Urinary bladder (tissue), 3 donors: ENCODE measurements at regions not wholly inside any gene's neighbourhood (a gene's known extent, or its start where the extent isn't known, plus 50 kb on each side); places are given as distances from the start of the nearest gene placed in this dataset.

Source experiments
- DNase-seq: peaks from one replicate; pipeline ENCODE4 v3.0.0-alpha.2; 2015; ENCODE audit errors: extremely low spot score
- H3K27ac ChIP-seq: one replicate; pipeline ENCODE4 v1.5.1; 2013; ENCODE audit warnings: low read depth, mild to moderate bottlenecking, moderate library complexity
- H3K36me3 ChIP-seq: one replicate; pipeline ENCODE4 v1.6.1; 2013; ENCODE audit warnings: mild to moderate bottlenecking, moderate library complexity; ENCODE audit not compliant: insufficient read depth
- H3K4me1 ChIP-seq: one replicate; pipeline ENCODE4 v1.6.1; 2013; ENCODE audit warnings: mild to moderate bottlenecking, moderate library complexity; ENCODE audit not compliant: insufficient read depth
- H3K4me3 ChIP-seq: one replicate; pipeline ENCODE4 v1.5.1; 2013; ENCODE audit warnings: low read depth, low read length
- WGBS: extraction: QIAGEN DNeasy Blood & Tissue Kit; methylation state at CpG from one replicate; pipeline ENCODE4 v1.1.7; 2013; 5-methylcytosine and 5-hydroxymethylcytosine counted together
- donor health status: healthy with polysubstance abuse.
- donor health status: healthy.

DNA sequence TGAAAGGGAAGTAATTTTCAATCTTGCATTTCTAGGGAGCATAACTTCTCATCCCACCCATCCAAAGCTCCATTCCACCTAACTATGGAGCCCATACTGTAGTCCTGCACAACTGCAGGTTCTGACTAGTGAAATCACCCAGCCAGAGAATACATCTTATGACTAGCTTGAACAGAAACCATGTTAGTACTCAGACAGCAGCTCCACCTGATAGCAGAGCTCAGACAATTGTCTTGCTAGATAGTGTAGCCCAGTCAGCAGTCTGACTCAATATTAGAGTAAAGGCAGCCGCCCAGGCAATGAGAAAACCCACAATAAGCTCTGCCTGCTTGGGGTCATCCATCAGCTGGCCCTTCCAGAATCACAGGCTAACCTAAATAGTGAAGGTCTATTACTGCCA is 544.7 kb upstream of the GBE1 start:
- Histone ChIP-seq H3K27ac (no peak overlapping the region), H3K4me3 (no peak overlapping the region), H3K4me1 (no peaks in the 10 kb centered on the region), H3K36me3 (no peaks in the 10 kb centered on the region)
- DNase-seq, result no peak
- WGBS, result 82% methylated on average over 1 of the region's 1 CpG

DNA sequence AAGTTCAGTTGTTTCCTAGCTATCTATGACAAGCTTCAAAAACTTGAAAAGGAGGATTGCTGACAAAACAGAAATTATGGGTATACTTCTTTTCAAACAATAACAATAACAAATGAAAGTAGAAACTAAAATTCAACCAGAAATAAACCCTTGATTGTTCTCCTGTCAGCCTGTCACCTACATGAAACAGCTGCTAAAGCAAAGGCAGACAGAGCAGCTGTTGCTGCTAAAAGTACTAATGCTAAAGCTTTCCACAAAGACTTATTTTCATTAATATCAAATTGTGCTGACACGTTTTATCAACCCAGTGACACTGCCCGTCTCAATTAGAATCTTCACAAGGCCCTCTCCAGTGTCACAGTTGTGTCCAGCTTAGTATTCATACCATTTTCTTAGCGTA is 533.2 kb upstream of the GBE1 start:
- 56% methylated on average over 3 of the region's 3 CpGs for WGBS
- DNase-seq, result no peak
- Histone ChIP-seq H3K4me1 (no peaks in the 10 kb centered on the region), H3K4me3 (no peak overlapping the region), H3K36me3 (no peaks in the 10 kb centered on the region), H3K27ac (no peak overlapping the region)

- no peaks in the 10 kb centered on the region for H3K36me3 ChIP-seq
- no peaks in the 10 kb centered on the region for H3K4me1 ChIP-seq
- DNase-seq, result no peak
- no peak overlapping the region for H3K27ac ChIP-seq
- H3K4me3 ChIP-seq, result no peak overlapping the region
Measured at GRCh38 chr3:82293867-82294266, 532.4 kb upstream of the GBE1 start.

DNA sequence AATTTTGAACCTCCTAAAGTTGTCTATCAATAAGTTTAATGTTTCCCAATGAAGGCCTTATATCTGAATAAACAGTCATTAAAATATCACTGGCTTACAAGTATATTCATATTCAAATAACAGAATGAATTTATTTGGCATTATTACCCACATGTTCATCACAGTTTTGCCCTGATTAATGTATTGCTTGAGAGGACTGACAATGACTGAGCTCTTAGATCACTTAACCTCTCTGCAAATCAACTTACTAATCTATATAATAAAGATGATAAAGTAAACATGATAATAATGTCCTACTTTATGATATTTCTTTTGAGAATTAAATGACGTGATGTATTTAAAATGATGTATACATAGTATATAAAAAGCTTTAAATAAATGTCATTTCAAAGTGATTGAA is 532.0 kb upstream of the GBE1 start:
- WGBS, result 47% methylated on average over 1 of the region's 1 CpG
- no peaks in the 10 kb centered on the region for H3K36me3 ChIP-seq
- no peak overlapping the region for H3K27ac ChIP-seq
- no peaks in the 10 kb centered on the region for H3K4me1 ChIP-seq
- no peak overlapping the region for H3K4me3 ChIP-seq
- DNase-seq, result no peak

- WGBS, result 95% methylated on average over 3 of the region's 3 CpGs
- Histone ChIP-seq H3K4me1 (no peaks in the 10 kb centered on the region), H3K27ac (no peak overlapping the region), H3K36me3 (no peaks in the 10 kb centered on the region), H3K4me3 (no peak overlapping the region)
- no peak for DNase-seq
Measured at GRCh38 chr3:82287562-82287961, 526.1 kb upstream of the GBE1 start.

- WGBS, result 59% methylated on average over 3 of the region's 3 CpGs
- Histone ChIP-seq H3K36me3 (no peaks in the 10 kb centered on the region), H3K4me1 (no peaks in the 10 kb centered on the region), H3K27ac (no peak overlapping the region), H3K4me3 (no peak overlapping the region)
- no peak for DNase-seq
Measured at GRCh38 chr3:82281205-82281604, 519.8 kb upstream of the GBE1 start.

DNA sequence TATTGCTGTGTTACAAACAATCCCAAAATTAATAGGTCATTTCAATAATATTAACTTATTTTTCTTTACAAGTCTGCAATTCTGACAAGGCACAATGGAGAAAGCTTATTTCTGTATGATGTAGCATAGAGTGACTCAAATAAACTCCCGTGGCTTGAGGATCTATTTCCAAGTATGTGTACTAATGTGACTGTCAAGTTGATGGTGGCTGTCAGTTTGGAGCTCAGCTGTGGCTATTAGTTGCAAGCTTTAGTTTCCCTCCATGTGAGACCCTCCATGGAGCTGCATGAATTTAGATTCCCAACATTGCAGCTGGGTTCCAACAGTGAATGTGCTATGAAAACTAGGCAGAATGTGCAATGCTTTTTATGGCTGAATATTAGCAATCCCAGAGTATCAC is 515.5 kb upstream of the GBE1 start:
- 71% methylated on average over 1 of the region's 1 CpG for WGBS
- Histone ChIP-seq H3K36me3 (no peaks in the 10 kb centered on the region), H3K27ac (no peak overlapping the region)

DNA sequence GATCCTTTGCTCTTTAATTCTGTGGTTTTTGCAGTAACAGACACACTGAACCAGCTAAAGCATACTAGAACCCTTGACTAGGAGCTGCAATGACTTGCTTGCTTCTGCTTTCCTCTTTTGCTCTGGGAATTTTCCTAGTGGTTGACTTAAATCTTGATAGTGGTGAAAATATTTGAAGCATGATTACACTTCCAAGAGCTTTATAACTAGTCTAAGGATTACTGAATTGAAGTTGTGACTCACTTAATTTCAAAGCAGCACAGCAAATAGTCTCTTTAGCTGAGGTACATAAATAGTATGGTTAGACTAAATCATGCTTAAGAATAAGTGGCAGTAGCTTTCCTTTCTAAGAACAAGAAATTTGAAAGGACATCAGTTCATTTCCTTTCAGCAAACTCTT is 513.5 kb upstream of the GBE1 start:
- Histone ChIP-seq H3K4me1 (no peaks in the 10 kb centered on the region), H3K4me3 (no peak overlapping the region), H3K36me3 (no peaks in the 10 kb centered on the region), H3K27ac (no peak overlapping the region)
- DNase-seq, result no peak

More for the DNA sequence above, 515.5 kb upstream of the GBE1 start:
- no peak overlapping the region for H3K4me3 ChIP-seq
- DNase-seq, result no peak
- no peaks in the 10 kb centered on the region for H3K4me1 ChIP-seq

- H3K4me3 ChIP-seq, result no peak overlapping the region
- no peaks in the 10 kb centered on the region for H3K4me1 ChIP-seq
- no peaks in the 10 kb centered on the region for H3K36me3 ChIP-seq
- DNase-seq, result no peak
- no peak overlapping the region for H3K27ac ChIP-seq
Measured at GRCh38 chr3:82265747-82266146, 504.3 kb upstream of the GBE1 start.

- no peaks in the 10 kb centered on the region for H3K36me3 ChIP-seq
- no peak overlapping the region for H3K27ac ChIP-seq
- no peak for DNase-seq
- no peaks in the 10 kb centered on the region for H3K4me1 ChIP-seq
- WGBS, result 56% methylated on average over 1 of the region's 1 CpG
- no peak overlapping the region for H3K4me3 ChIP-seq
Measured at GRCh38 chr3:82262193-82262592, 500.7 kb upstream of the GBE1 start.

DNA sequence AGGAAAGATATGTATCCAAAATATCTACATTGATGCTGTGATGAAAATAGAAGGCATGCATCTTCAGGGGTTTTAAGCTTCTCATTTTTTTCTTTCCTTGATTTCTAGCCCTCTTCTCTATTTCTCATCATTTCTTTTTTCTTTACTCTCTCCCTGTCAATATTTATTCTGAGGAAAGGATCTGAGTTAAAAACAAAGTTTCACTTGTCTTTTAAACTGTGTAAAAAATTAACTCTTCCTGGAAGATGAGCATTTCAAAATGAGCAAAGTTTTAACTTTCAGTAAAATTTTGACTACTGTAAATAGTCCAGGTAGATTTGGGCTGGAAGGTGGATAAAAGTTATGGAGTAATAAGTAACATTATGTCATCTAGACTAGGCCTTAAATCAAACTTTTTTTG is 500.2 kb upstream of the GBE1 start:
- Histone ChIP-seq H3K4me1 (no peaks in the 10 kb centered on the region), H3K36me3 (no peaks in the 10 kb centered on the region), H3K4me3 (no peak overlapping the region), H3K27ac (no peak overlapping the region)
- DNase-seq, result no peak

- Histone ChIP-seq H3K4me1 (no peaks in the 10 kb centered on the region), H3K36me3 (no peaks in the 10 kb centered on the region), H3K4me3 (no peak overlapping the region), H3K27ac (no peak overlapping the region)
- no peak for DNase-seq
- 90% methylated on average over 1 of the region's 1 CpG for WGBS
Measured at GRCh38 chr3:82261013-82261412, 499.6 kb upstream of the GBE1 start.

GRCh38 chr3:82259994-82260393 is 498.5 kb upstream of the GBE1 start:
- 91% methylated on average over 4 of the region's 4 CpGs for WGBS
- DNase-seq, result no peak
- H3K4me3 ChIP-seq, result no peak overlapping the region

GRCh38 chr3:82240322-82240721 is 478.9 kb upstream of the GBE1 start:
- DNase-seq, result no peak
- Histone ChIP-seq H3K27ac (no peak overlapping the region), H3K4me3 (no peak overlapping the region), H3K4me1 (no peaks in the 10 kb centered on the region), H3K36me3 (no peaks in the 10 kb centered on the region)
- WGBS, result 92% methylated on average over 4 of the region's 4 CpGs

More at GRCh38 chr3:82259994-82260393, 498.5 kb upstream of the GBE1 start:
- H3K27ac ChIP-seq, result no peak overlapping the region
- no peaks in the 10 kb centered on the region for H3K36me3 ChIP-seq
- H3K4me1 ChIP-seq, result no peaks in the 10 kb centered on the region

GRCh38 chr3:82236257-82236656 is 474.8 kb upstream of the GBE1 start:
- no peak for DNase-seq
- Histone ChIP-seq H3K4me1 (no peaks in the 10 kb centered on the region), H3K4me3 (no peak overlapping the region), H3K36me3 (no peaks in the 10 kb centered on the region), H3K27ac (no peak overlapping the region)
- 80% methylated on average over 3 of the region's 3 CpGs for WGBS
